OCI-LY1 (cell line): ENCODE measurements at regions not wholly inside any gene's neighbourhood (a gene's known extent, or its start where the extent isn't known, plus 50 kb on each side); places are given as distances from the start of the nearest gene placed in this dataset.

Experiments
- CTCF ChIP-seq: fragments of 200-600 bp; sonication (generic), shearing (Covaris generic); IDR thresholded peaks from 2 replicates; pipeline ENCODE4 v1.5.1; 2017; ENCODE audit warnings: mild to moderate bottlenecking, antibody characterized with exemption, low read length, moderate library complexity, mixed read lengths
- EZH2 ChIP-seq: fragments of 200-600 bp; sonication (generic), shearing (Covaris generic); IDR thresholded peaks from 2 replicates; pipeline ENCODE4 v1.8.0; 2017; ENCODE audit warnings: borderline replicate concordance, mixed run types, mild to moderate bottlenecking, antibody characterized with exemption, low read length, moderate library complexity, mixed read lengths

GRCh38 chr6:72530750-72531149 lies 91.1 kb upstream of the KCNQ5 start:
- TF ChIP-seq CTCF, result no peak
- TF ChIP-seq EZH2, result no peak
